ENCODE measurements at regions not wholly inside any gene's neighbourhood (a gene's known extent, or its start where the extent isn't known, plus 50 kb on each side); places are given as distances from the start of the nearest gene placed in this dataset.

DNA sequence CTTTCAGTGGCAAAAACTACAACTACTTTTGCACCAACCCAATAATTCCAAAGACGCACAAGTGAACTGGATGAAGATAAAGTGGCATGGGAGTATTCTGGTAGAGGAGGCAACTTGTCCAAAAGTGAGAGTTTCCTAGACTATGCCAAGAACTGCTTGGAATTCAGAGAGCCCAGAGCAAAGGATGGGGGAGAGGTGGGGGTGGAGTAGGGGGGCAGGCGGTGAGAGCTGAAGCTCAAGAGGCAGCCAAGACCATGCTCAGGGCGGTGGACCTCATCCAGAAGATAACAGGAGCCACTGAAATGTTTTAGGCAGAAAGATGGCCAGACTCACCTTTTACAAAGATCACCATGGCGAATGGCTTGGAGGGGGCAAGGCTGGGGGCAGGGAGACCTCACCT, 242.5 kb downstream of the SEC61B start:
- no peak overlapping the region for H3K4me3 ChIP-seq (ENCODE audit: low read depth, low read length)
- no peak for DNase-seq (ENCODE audit: low read depth)
- TF ChIP-seq, protein P1, sequence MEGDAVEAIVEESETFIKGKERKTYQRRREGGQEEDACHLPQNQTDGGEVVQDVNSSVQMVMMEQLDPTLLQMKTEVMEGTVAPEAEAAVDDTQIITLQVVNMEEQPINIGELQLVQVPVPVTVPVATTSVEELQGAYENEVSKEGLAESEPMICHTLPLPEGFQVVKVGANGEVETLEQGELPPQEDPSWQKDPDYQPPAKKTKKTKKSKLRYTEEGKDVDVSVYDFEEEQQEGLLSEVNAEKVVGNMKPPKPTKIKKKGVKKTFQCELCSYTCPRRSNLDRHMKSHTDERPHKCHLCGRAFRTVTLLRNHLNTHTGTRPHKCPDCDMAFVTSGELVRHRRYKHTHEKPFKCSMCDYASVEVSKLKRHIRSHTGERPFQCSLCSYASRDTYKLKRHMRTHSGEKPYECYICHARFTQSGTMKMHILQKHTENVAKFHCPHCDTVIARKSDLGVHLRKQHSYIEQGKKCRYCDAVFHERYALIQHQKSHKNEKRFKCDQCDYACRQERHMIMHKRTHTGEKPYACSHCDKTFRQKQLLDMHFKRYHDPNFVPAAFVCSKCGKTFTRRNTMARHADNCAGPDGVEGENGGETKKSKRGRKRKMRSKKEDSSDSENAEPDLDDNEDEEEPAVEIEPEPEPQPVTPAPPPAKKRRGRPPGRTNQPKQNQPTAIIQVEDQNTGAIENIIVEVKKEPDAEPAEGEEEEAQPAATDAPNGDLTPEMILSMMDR (conservative IDR thresholded peaks at IDR 0.05; ENCODE audit: low read depth, low read length): no peak

DNA sequence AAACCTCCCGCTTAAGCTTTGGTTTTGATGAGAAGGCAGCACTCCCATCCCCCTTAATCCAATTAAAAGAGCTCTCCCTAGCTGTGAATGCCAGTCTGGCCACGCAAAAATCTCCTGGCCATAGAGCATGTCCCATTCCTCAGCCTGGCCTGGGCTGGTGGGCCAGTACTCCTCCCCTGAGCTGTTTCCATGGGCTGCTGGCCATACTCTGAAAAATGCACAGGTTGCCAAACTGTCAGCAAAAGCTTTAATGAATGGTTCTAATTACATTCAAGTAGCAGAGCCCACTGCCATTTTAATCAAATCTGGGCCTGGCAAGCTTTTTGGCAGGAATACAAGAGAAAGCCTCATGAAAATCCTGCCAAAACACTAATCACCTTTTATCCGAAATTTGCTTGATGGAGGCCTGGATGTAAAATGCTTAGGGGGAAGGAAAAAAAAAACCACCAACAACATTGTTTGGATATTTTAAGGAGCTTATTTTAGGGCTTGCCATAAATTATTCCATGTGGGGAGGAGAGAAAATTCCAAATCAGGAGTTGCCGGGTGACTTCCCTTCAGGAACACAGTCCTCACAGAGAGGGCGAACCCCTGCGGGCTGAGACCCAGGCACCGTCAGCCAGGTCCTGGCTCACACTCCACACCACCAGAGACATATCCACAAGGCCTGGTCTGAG, 243.3 kb downstream of the SEC61B start:
- H3K4me3 ChIP-seq (ENCODE audit: low read depth, low read length): no peak overlapping the region
- TF ChIP-seq, protein P1 (conservative IDR thresholded peaks at IDR 0.05; ENCODE audit: low read depth, low read length): no peak
- no peak for DNase-seq (ENCODE audit: low read depth)

DNA sequence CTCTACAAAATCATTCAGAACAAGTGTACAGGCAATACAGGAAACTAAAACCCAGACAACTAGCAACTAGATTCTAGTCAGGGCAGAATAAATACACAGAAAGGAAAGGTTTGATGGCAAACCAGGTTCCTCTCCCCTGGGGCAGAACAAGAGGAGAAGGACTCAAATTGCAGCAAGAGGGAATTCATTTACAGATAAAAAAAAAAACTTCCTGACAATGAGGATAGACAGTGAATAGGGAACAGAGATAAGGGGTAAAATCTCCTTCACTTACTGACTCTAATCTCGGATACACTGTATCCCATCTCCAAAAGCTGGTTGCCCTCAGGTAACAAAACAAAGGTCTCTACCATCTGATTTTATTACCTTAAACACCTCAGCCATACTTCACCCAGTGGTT, 244.0 kb downstream of the SEC61B start:
- TF ChIP-seq, protein P1 (conservative IDR thresholded peaks at IDR 0.05; ENCODE audit: low read depth, low read length): no peak
- H3K4me3 ChIP-seq (ENCODE audit: low read depth, low read length): no peak overlapping the region
- no peak for DNase-seq (ENCODE audit: low read depth)

DNA sequence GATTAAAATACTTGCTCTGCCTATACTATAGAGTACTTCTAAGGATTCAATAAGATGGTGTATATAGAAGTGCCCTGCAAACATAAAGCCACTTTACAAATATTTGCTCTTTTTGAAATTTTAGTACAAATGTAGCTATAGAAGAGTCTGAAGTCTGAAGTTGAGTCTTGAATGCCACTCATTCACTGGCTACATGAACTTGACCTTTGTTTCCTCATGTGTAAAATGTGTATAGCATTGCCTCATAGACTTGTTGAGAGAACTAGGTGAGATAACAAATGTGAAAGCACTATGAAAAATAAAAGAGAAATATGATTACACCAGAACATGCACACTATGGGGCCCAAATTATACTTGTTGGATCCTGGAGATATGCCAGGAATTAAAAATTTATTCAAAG, 244.7 kb downstream of the SEC61B start:
- no peak overlapping the region for H3K4me3 ChIP-seq (ENCODE audit: low read depth, low read length)
- peak; percentile 45 for DNase-seq (ENCODE audit: low read depth)
- TF ChIP-seq, protein P1 (conservative IDR thresholded peaks at IDR 0.05; ENCODE audit: low read depth, low read length): no peak

DNA sequence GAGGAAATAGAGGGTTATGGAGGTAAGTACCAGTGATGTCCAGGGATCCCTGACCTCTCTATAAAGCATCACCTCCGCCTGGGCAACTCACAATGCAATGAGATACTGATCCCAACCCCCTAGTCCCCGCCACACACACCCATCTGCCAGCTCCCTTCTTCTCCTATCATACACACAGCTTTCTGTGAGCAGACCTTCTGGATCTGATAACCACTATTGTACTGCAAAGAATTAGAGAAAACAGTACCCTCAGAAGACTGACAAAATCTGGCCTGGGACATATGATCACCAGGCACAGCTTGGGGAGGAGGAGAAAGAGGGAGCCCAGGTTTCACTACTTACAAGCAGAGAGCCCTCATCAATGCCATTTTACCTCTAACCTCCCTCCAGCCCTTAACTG, 249.0 kb downstream of the SEC61B start:
- DNase-seq (ENCODE audit: low read depth): no peak
- H3K4me3 ChIP-seq (ENCODE audit: low read depth, low read length): no peak overlapping the region
- TF ChIP-seq, protein P1 (conservative IDR thresholded peaks at IDR 0.05; ENCODE audit: low read depth, low read length): no peak

DNA sequence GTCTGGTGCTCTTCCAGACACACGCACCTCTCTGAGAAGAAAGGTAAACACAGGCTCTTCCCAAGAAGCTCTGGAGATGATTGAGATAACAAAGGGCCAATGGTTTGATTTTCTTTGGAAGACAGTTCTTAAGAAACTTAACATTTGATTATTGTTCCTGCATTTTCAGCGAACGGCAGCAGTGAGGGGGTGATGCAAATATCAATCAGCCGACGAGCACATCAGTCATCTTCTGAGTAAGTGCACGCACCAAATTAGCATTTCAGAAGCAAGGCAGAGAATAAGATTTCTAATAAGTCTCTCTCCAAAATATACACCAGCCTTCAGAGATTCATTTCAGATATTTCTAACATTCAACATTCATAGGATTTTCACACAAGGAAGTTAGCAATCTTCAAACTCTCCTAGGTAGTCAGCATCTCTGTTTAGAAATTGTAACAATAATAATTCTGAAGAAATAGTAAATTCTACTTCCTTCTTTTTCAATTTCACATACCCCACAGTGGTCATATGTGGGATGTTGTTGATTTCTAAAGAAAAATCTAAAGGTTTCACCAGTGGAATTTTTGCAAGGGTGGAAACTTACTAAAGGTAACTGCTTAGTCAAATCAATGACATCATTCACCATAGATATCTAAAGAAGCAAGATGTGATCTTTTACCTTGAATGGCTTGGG, 250.3 kb downstream of the SEC61B start:
- TF ChIP-seq, protein P1 (conservative IDR thresholded peaks at IDR 0.05; ENCODE audit: low read depth, low read length): no peak
- H3K4me3 ChIP-seq (ENCODE audit: low read depth, low read length): no peak overlapping the region
- no peak for DNase-seq (ENCODE audit: low read depth)

DNA sequence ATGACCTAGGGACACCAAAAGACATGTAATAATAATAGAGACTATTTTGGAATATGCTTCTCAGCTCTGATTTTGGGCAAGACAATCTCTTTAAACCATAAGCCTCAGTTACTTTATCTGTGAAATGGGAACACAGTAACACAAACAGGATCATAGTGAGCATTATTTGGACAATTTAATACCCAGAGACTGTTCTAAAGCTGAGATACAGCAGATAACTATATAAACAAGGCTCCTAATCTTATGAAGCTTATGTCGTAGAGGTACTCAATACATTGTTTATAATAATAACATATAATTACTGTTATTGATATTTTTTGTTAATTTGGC, 250.8 kb downstream of the SEC61B start:
- no peak for DNase-seq (ENCODE audit: low read depth)
- TF ChIP-seq, protein P1 (conservative IDR thresholded peaks at IDR 0.05; ENCODE audit: low read depth, low read length): no peak
- no peak overlapping the region for H3K4me3 ChIP-seq (ENCODE audit: low read depth, low read length)
